Gastrocnemius medialis (tissue), 4 donors: ENCODE measurements at regions not wholly inside any gene's neighbourhood (a gene's known extent, or its start where the extent isn't known, plus 50 kb on each side); places are given as distances from the start of the nearest gene placed in this dataset.

Experiments used
- CTCF ChIP-seq, 5 experiments: fragments of 450-650 bp in 3 of 5; fragments of 200-600 bp in 2 of 5; sonication (generic) in 2 of 5; IDR thresholded peaks in 4 of 5; conservative IDR thresholded peaks in 1 of 5; 1 replicate in 4 of 5; 2 replicates in 1 of 5; pipeline ENCODE4 v1.5.1; 2016 to 2019; ENCODE audit warnings: antibody characterized with exemption in 5 of 5, mild to moderate bottlenecking in 3 of 5, moderate library complexity in 3 of 5
- POLR2A ChIP-seq, 2 donors: fragments of 450-650 bp; IDR thresholded peaks; one replicate each; pipeline ENCODE4 v1.6.1; 2017; ENCODE audit warnings: antibody characterized with exemption in 2 of 2, mild to moderate bottlenecking in 2 of 2, moderate library complexity in 2 of 2

- no peak for TF ChIP-seq CTCF (IDR thresholded peaks at IDR 0.05 in 4 of 5, conservative IDR thresholded peaks at IDR 0.05 in 1 of 5)
- TF ChIP-seq POLR2A (IDR thresholded peaks at IDR 0.05), result no peak
Measured at GRCh38 chr18:25646971-25647370, 295.0 kb upstream of the ZNF521 start.
